H1 (cell line): ENCODE measurements at regions not wholly inside any gene's neighbourhood (a gene's known extent, or its start where the extent isn't known, plus 50 kb on each side); places are given as distances from the start of the nearest gene placed in this dataset.

Experiments used
- CTCF ChIA-PET: fragments of 300-600 bp; sonication (Branson Sonifier 250); formaldehyde crosslinking; loops from one replicate; lab custom pipeline; 2021; ENCODE audit not compliant: partially characterized antibody; lab: Charles Lee
- POLR2A ChIA-PET: fragments of 300-600 bp; sonication (Branson Sonifier 250); formaldehyde crosslinking; loops from one replicate; lab custom pipeline; 2021; ENCODE audit warnings: inconsistent platforms; ENCODE audit not compliant: partially characterized antibody; lab: Charles Lee
- DNase-seq, 2 experiments: peaks; one replicate each; pipeline versions ENCODE4 v3.0.0 to v3.0.0-alpha.2; 2010 to 2022; ENCODE audit warnings: low spot score in 2 of 2, low read depth in 1 of 2, mixed read lengths in 1 of 2
- FAIRE-seq: peaks from 2 replicates; lab custom pipeline; 2011; peaks lifted over from hg19 to GRCh38; lab: Jason Lieb, UNC
- H2AFZ ChIP-seq: 2 replicates; pipeline ENCODE4 v1.8.1; 2012; ENCODE audit warnings: low read length, inconsistent platforms
- H2AK5ac ChIP-seq: 2 replicates; pipeline ENCODE4 v1.6.1; 2013; ENCODE audit warnings: low read depth, low read length
- H2BK120ac ChIP-seq: replicated peaks from 2 replicates; pipeline ENCODE3; 2013; ENCODE audit warnings: low read depth, low read length, inconsistent platforms
- H2BK12ac ChIP-seq: 2 replicates; pipeline ENCODE4 v1.6.1; 2013; ENCODE audit warnings: low read depth, low read length
- H2BK15ac ChIP-seq: 2 replicates; pipeline ENCODE4 v1.6.1; 2013; ENCODE audit warnings: low read length
- H2BK20ac ChIP-seq: 2 replicates; pipeline ENCODE4 v1.6.1; 2013; ENCODE audit warnings: low read length
- H2BK5ac ChIP-seq: 2 replicates; pipeline ENCODE4 v1.6.1; 2013; ENCODE audit warnings: low read depth, low read length
- H3K14ac ChIP-seq: 2 replicates; pipeline ENCODE4 v1.6.1; 2013; ENCODE audit warnings: inconsistent platforms; ENCODE audit not compliant: insufficient read length
- H3K18ac ChIP-seq: 2 replicates; pipeline ENCODE4 v1.6.1; 2013; ENCODE audit warnings: low read length; ENCODE audit errors: extremely low read depth
- H3K23ac ChIP-seq: 2 replicates; pipeline ENCODE4 v1.6.1; 2013; ENCODE audit warnings: inconsistent platforms; ENCODE audit not compliant: insufficient read length
- H3K23me2 ChIP-seq: 2 replicates; pipeline ENCODE4 v1.6.1; 2013; ENCODE audit warnings: low read depth, low read length
- H3K27ac ChIP-seq: 2 replicates; pipeline ENCODE4 v1.6.1; 2011; ENCODE audit warnings: low read depth, low read length, inconsistent platforms
- H3K27me3 ChIP-seq, 4 experiments: replicated peaks in 1 of 4; 1 replicate in 1 of 4; 2 replicates in 3 of 4; pipeline versions ENCODE4 v1.6.1 to v1.8.1; 2011 to 2013; ENCODE audit warnings: low read length in 3 of 4, mild to moderate bottlenecking in 3 of 4, inconsistent platforms in 2 of 4, mixed read lengths in 2 of 4, moderate library complexity in 1 of 4; ENCODE audit not compliant: control insufficient read depth in 3 of 4, insufficient read depth in 3 of 4; ENCODE audit errors: extremely low read depth in 1 of 4
- H3K36me3 ChIP-seq, 4 experiments: 2 replicates each; pipeline versions ENCODE4 v1.6.1 to v1.8.1; 2011 to 2013; ENCODE audit warnings: mild to moderate bottlenecking in 4 of 4, low read length in 3 of 4, moderate library complexity in 2 of 4, control low read depth in 1 of 4, inconsistent platforms in 1 of 4; ENCODE audit not compliant: insufficient read depth in 4 of 4, control insufficient read depth in 2 of 4
- H3K4ac ChIP-seq: replicated peaks from 2 replicates; pipeline ENCODE3; 2013; ENCODE audit warnings: low read length, low read depth, mixed read lengths, inconsistent platforms; ENCODE audit not compliant: insufficient read length
- H3K4me1 ChIP-seq, 4 experiments: replicated peaks in 1 of 4; 1 replicate in 1 of 4; 2 replicates in 3 of 4; pipeline versions ENCODE4 v1.6.1 to v1.8.1; 2011 to 2013; ENCODE audit warnings: low read length in 3 of 4, inconsistent platforms in 2 of 4, mixed read lengths in 1 of 4; ENCODE audit not compliant: insufficient read depth in 4 of 4, control insufficient read depth in 3 of 4
- H3K4me2 ChIP-seq, 2 experiments: 2 replicates each; pipeline versions ENCODE4 v1.6.1 to v1.8.1; 2011 to 2013; ENCODE audit warnings: low read depth in 2 of 2, low read length in 2 of 2, control low read depth in 1 of 2, inconsistent platforms in 1 of 2, mild to moderate bottlenecking in 1 of 2; ENCODE audit not compliant: insufficient read depth in 1 of 2
- H3K4me3 ChIP-seq, 4 experiments: fragments of 200-600, 300-600 bp in 1 of 4; sonication (generic), shearing (Covaris generic), sonication (Bioruptor Twin) in 1 of 4; 2 replicates each; pipeline versions ENCODE4 v1.5.1 to v1.8.1; 2011 to 2016; ENCODE audit warnings: low read length in 4 of 4, low read depth in 3 of 4, control low read depth in 2 of 4, inconsistent platforms in 2 of 4, mild to moderate bottlenecking in 2 of 4, mixed read lengths in 1 of 4, moderate library complexity in 1 of 4; ENCODE audit not compliant: insufficient read depth in 2 of 4; ENCODE audit errors: extremely low read depth in 1 of 4
- H3K56ac ChIP-seq: replicated peaks from 2 replicates; pipeline ENCODE3; 2013; ENCODE audit warnings: low read depth, mild to moderate bottlenecking, mixed read lengths, low read length, inconsistent platforms; ENCODE audit not compliant: insufficient read length
- H3K79me1 ChIP-seq: 2 replicates; pipeline ENCODE4 v1.6.1; 2013; ENCODE audit warnings: low read depth, low read length, control low read depth
- H3K79me2 ChIP-seq, 2 experiments: 2 replicates each; pipeline versions ENCODE4 v1.6.1 to v1.8.1; 2012 to 2013; ENCODE audit warnings: low read length in 2 of 2, mild to moderate bottlenecking in 2 of 2, inconsistent platforms in 1 of 2; ENCODE audit not compliant: insufficient read depth in 2 of 2, control insufficient read depth in 1 of 2
- H3K9ac ChIP-seq, 4 experiments: replicated peaks in 1 of 4; 1 replicate in 1 of 4; 2 replicates in 3 of 4; pipeline versions ENCODE4 v1.6.1 to v1.8.1; 2011 to 2013; ENCODE audit warnings: low read depth in 3 of 4, low read length in 3 of 4, control low read depth in 2 of 4, mild to moderate bottlenecking in 2 of 4, moderate library complexity in 2 of 4, inconsistent platforms in 1 of 4; ENCODE audit errors: extremely low read depth in 1 of 4
- H3K9me3 ChIP-seq, 2 experiments: 2 replicates each; pipeline versions ENCODE4 v1.6.1 to v1.8.1; 2012 to 2013; ENCODE audit warnings: mild to moderate bottlenecking in 2 of 2, moderate library complexity in 2 of 2, control low read depth in 1 of 2, inconsistent platforms in 1 of 2, low read depth in 1 of 2, low read length in 1 of 2, mixed read lengths in 1 of 2; ENCODE audit not compliant: insufficient read depth in 2 of 2
- H4K20me1 ChIP-seq, 2 experiments: replicated peaks in 1 of 2; 2 replicates each; pipeline versions ENCODE3 to v1.8.1; 2011 to 2013; ENCODE audit warnings: inconsistent platforms in 2 of 2, low read length in 2 of 2, mild to moderate bottlenecking in 1 of 2; ENCODE audit not compliant: insufficient read depth in 2 of 2, control insufficient read depth in 1 of 2
- H4K5ac ChIP-seq: 2 replicates; pipeline ENCODE4 v1.6.1; 2013; ENCODE audit warnings: low read length, low read depth, mixed read lengths, inconsistent platforms; ENCODE audit not compliant: insufficient read length
- H4K8ac ChIP-seq: 2 replicates; pipeline ENCODE4 v1.8.0; 2013; ENCODE audit warnings: mild to moderate bottlenecking, moderate library complexity, low read length, inconsistent platforms; ENCODE audit not compliant: insufficient read depth; ENCODE audit errors: extremely low read depth
- H4K91ac ChIP-seq: replicated peaks from 2 replicates; pipeline ENCODE3; 2013; ENCODE audit warnings: low read length, mixed read lengths, inconsistent platforms; ENCODE audit not compliant: insufficient read length
- ATF2 ChIP-seq: IDR thresholded peaks from 2 replicates; pipeline ENCODE4 v1.6.1; 2012; ENCODE audit warnings: low read length, inconsistent platforms
- BRCA1 ChIP-seq: IDR thresholded peaks from 2 replicates; pipeline ENCODE4 v1.6.1; 2012; ENCODE audit warnings: low read depth, low read length, improper control_type of control experiment
- EGR1 ChIP-seq: IDR thresholded peaks from 2 replicates; pipeline ENCODE4 v1.6.1; 2011; ENCODE audit warnings: low read depth, low read length, borderline replicate concordance
- EP300 ChIP-seq, 2 experiments: IDR thresholded peaks; 1 replicate in 1 of 2; 2 replicates in 1 of 2; pipeline ENCODE4 v1.6.1; 2011 to 2012; ENCODE audit warnings: low read depth in 2 of 2, low read length in 2 of 2, mild to moderate bottlenecking in 2 of 2, borderline replicate concordance in 1 of 2, inconsistent platforms in 1 of 2, moderate library complexity in 1 of 2
- EZH2 ChIP-seq: fragments of 200-600 bp; sonication (generic); IDR thresholded peaks from 2 replicates; pipeline ENCODE4 v1.7.1; 2012; ENCODE audit warnings: low read depth, mild to moderate bottlenecking, moderate library complexity, low read length, inconsistent platforms; ENCODE audit not compliant: severe bottlenecking
- FOSL1 ChIP-seq: IDR thresholded peaks from 2 replicates; pipeline ENCODE4 v1.6.1; 2011; ENCODE audit warnings: mild to moderate bottlenecking, low read depth, low read length, moderate library complexity; ENCODE audit not compliant: insufficient read depth
- KDM4A ChIP-seq: IDR thresholded peaks from one replicate; pipeline ENCODE4 v1.7.1; 2012; ENCODE audit warnings: low read depth, mild to moderate bottlenecking, moderate library complexity, low read length, inconsistent platforms; ENCODE audit not compliant: severe bottlenecking
- NANOG ChIP-seq: IDR thresholded peaks from 2 replicates; pipeline ENCODE4 v1.6.1; 2011; ENCODE audit warnings: low read length, low read depth, mild to moderate bottlenecking, inconsistent platforms; ENCODE audit not compliant: insufficient read depth, poor library complexity, severe bottlenecking
- PHF8 ChIP-seq: fragments of 200-600 bp; sonication (generic); conservative IDR thresholded peaks from 2 replicates; pipeline ENCODE4 v1.7.1; 2012; ENCODE audit warnings: low read depth, mild to moderate bottlenecking, inconsistent platforms, low read length, moderate library complexity
- RFX5 ChIP-seq: IDR thresholded peaks from 2 replicates; pipeline ENCODE4 v1.6.1; 2011; ENCODE audit warnings: low read depth, low read length, improper control_type of control experiment, borderline replicate concordance
- SIRT6 ChIP-seq: IDR thresholded peaks from one replicate; pipeline ENCODE4 v1.7.1; 2012; ENCODE audit warnings: low read length, inconsistent platforms
- SP4 ChIP-seq: IDR thresholded peaks from 2 replicates; pipeline ENCODE4 v1.6.1; 2012; ENCODE audit warnings: low read length, inconsistent platforms
- TBP ChIP-seq: IDR thresholded peaks from 2 replicates; pipeline ENCODE4 v1.6.1; 2011; ENCODE audit warnings: low read depth, low read length, improper control_type of control experiment
- WGBS, 2 experiments: shearing (Covaris generic) in 1 of 2; methylation state at CpG; one replicate each; pipeline versions ENCODE4 v1.1.6 to v1.1.7; 2013 to 2015; ENCODE audit warnings: low lambda C conversion rate in 2 of 2, mixed read lengths in 2 of 2, inconsistent platforms in 1 of 2, low coverage in 1 of 2, missing lambda C conversion rate in 1 of 2; ENCODE audit not compliant: insufficient replicate concordance in 2 of 2, insufficient coverage in 1 of 2, insufficient read length in 1 of 2; ENCODE audit errors: extremely low coverage in 1 of 2, missing lambda C conversion rate in 1 of 2; 5-methylcytosine and 5-hydroxymethylcytosine counted together

- 96% methylated on average over 2 of the region's 2 CpGs; no CpG with 5 or more reads in 1 of the 2 experiments for WGBS, 2 experiments
- no peak overlapping the region for H3K4me3 ChIP-seq
- no peak overlapping the region for H3K4ac ChIP-seq
- H3K4me2 ChIP-seq: no peak overlapping the region
- no peak overlapping the region for H4K5ac ChIP-seq
- no peaks in the 10 kb centered on the region for H3K9me3 ChIP-seq
- ChIA-PET CTCF (no interaction called here), POLR2A (no interaction called here)
- H2BK12ac ChIP-seq: no peak overlapping the region
- no peak overlapping the region for H3K14ac ChIP-seq
- no peaks in the 10 kb centered on the region for H3K79me2 ChIP-seq
- no peak overlapping the region for H3K18ac ChIP-seq
- H4K20me1 ChIP-seq: no peaks in the 10 kb centered on the region
- H3K79me1 ChIP-seq: no peaks in the 10 kb centered on the region
- no peak overlapping the region for H2BK5ac ChIP-seq
- H3K9ac ChIP-seq: no peak overlapping the region
- H2AK5ac ChIP-seq: no peak overlapping the region
- H2BK15ac ChIP-seq: no peak overlapping the region
- no peak overlapping the region for H3K56ac ChIP-seq
- H3K23ac ChIP-seq: no peak overlapping the region
- H3K23me2 ChIP-seq: peaks cover 2% of the 10 kb centered on the region; the same call in 1 of the 2 replicates
- DNase-seq (no peak), FAIRE-seq (no peak)
- H2BK120ac ChIP-seq: no peak overlapping the region
- no peak overlapping the region for H4K91ac ChIP-seq
- no peak overlapping the region for H2BK20ac ChIP-seq
- H4K8ac ChIP-seq: no peak overlapping the region
- no peak overlapping the region for H2AFZ ChIP-seq
- H3K27ac ChIP-seq: no peak overlapping the region
- H3K27me3 ChIP-seq: no peaks in the 10 kb centered on the region
- H3K36me3 ChIP-seq: no peaks in the 10 kb centered on the region
- H3K4me1 ChIP-seq: no peaks in the 10 kb centered on the region
- TF ChIP-seq EZH2 (no peak), PHF8 (no peak), SP4 (no peak), EGR1 (no peak), NANOG (no peak), EP300 (IDR thresholded peaks at IDR 0.05; ENCODE audit: borderline replicate concordance in 1 of 2, low read depth in 2 of 2, low read length in 2 of 2) (no peak), SIRT6 (no peak), RFX5 (no peak), BRCA1 (no peak), ATF2 (no peak), KDM4A (no peak), FOSL1 (no peak), TBP (no peak)
Observed at GRCh38 chr5:68754536-68754935, 339.3 kb upstream of the SLC30A5 start.
